ENCODE measurements at regions not wholly inside any gene's neighbourhood (a gene's known extent, or its start where the extent isn't known, plus 50 kb on each side); places are given as distances from the start of the nearest gene placed in this dataset.

GRCh38 chr15:87129916-87130315 lies 1050.2 kb downstream of the AGBL1 start:
- DNase-seq: no peak

GRCh38 chr15:87123676-87124382 lies 1044.2 kb downstream of the AGBL1 start:
- no peak for DNase-seq

DNA sequence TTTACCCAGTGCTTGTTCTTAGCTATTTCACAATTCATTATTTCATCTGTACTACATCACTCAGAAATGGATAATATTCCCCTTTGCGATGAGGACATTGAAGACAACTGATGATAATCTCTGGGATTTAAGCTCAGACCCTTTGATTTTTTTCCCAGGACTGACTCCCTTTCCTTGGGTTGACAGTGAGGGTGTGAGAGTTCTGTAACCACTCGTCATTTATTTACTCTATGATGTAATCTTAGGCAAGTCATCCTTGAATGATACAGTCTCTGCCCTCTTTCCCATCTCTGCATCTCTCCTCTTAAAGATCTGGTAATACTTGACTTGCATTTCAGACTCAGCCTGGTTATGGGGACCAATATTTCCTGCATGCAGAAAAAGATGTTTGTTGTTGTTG lies 1041.7 kb downstream of the AGBL1 start:
- DNase-seq: no peak

GRCh38 chr15:87120555-87120954 lies 1040.9 kb downstream of the AGBL1 start:
- DNase-seq: no peak

- DNase-seq: no peak
These were observed 1039.2 kb downstream of the AGBL1 start for GRCh38 chr15:87118846-87119245.

DNA sequence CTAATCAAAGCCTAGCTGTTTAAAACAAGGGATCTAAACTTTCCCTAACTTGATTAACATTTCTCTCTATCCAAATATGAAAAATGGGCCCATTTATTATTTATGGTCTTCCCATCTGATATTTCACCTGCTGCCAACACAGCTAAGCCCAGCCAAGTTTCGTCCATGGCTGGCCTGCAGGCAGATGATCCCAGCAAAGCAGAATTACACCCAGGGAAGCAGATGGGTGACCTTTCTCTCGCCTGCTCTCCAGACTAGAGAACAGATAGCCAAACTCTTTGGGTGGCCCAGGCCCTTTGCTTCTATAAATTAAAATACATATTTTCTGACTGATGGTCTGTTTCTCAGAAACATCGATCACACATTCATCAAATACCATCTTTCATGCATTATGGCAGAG lies 1038.8 kb downstream of the AGBL1 start:
- DNase-seq: no peak

GRCh38 chr15:87115795-87116194 lies 1036.1 kb downstream of the AGBL1 start:
- no peak for DNase-seq

DNA sequence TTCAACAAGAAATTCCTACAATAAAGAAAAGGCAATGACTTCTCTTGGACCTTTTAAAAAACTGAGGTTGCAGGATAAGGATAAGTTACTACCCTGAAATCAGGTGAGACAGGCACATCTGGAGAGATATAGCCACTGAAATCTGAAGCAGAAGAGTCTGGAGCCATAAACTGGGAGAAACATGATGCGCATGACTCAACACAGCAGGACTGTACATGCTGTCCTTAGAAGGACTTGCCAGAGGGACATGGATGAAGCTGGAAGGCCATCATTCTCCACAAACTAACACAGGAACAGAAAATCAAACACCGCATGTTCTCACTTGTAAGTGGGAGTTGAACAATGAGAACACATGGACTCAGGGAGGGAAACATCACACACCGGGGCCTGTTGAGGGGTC lies 1020.2 kb downstream of the AGBL1 start:
- DNase-seq: no peak

GRCh38 chr15:87089551-87089950 lies 1009.9 kb downstream of the AGBL1 start:
- DNase-seq: no peak

- DNase-seq: no peak
These were observed 1003.5 kb downstream of the AGBL1 start for GRCh38 chr15:87083201-87083600.

GRCh38 chr15:87082581-87082980 lies 1002.9 kb downstream of the AGBL1 start:
- no peak for DNase-seq

GRCh38 chr15:87080547-87080946 lies 1000.9 kb downstream of the AGBL1 start:
- no peak for DNase-seq
